ENCODE measurements at regions not wholly inside any gene's neighbourhood (a gene's known extent, or its start where the extent isn't known, plus 50 kb on each side); places are given as distances from the start of the nearest gene placed in this dataset.
"Not testable (repeated sequence)": the region's sequence is repeated elsewhere in the genome, so short reads cannot be mapped to it uniquely, and the experiment has no call there.

- no peak for DNase-seq
Observed at GRCh38 chr16:52386694-52387093, 160.2 kb downstream of the TOX3 start.

GRCh38 chr16:52384378-52384777, 162.6 kb downstream of the TOX3 start:
- DNase-seq = no peak

- peak; percentile 15 to 38 for DNase-seq
Observed at GRCh38 chr16:52383640-52384292, 163.2 kb downstream of the TOX3 start.

- DNase-seq = no peak
Observed at GRCh38 chr16:52383119-52383518, 163.8 kb downstream of the TOX3 start.

GRCh38 chr16:52379551-52379950, 167.4 kb downstream of the TOX3 start:
- DNase-seq = no peak

- DNase-seq = no peak
Observed at GRCh38 chr16:52376676-52377280, 170.2 kb downstream of the TOX3 start.

GRCh38 chr16:52372313-52372712, 174.6 kb downstream of the TOX3 start:
- no peak for DNase-seq

GRCh38 chr16:52368859-52369258, 178.1 kb downstream of the TOX3 start:
- DNase-seq = no peak

GRCh38 chr16:52367821-52368220, 179.1 kb downstream of the TOX3 start:
- DNase-seq = no peak

GRCh38 chr16:52366983-52367382, 180.0 kb downstream of the TOX3 start:
- DNase-seq = no peak

GRCh38 chr16:52364500-52364899, 182.4 kb downstream of the TOX3 start:
- no peak for DNase-seq

GRCh38 chr16:52363082-52363481, 183.9 kb downstream of the TOX3 start:
- no peak for DNase-seq

GRCh38 chr16:52357711-52358110, 189.2 kb downstream of the TOX3 start:
- no peak for DNase-seq

GRCh38 chr16:52353249-52353648, 193.7 kb downstream of the TOX3 start:
- DNase-seq = no peak

GRCh38 chr16:52351451-52351850, 195.5 kb downstream of the TOX3 start:
- peak in 1 of 2 experiments; percentile 47 for DNase-seq

- DNase-seq = peak in 1 of 2 experiments; percentile 22
Observed at GRCh38 chr16:52350031-52350642, 196.8 kb downstream of the TOX3 start.

- no peak for DNase-seq
Observed at GRCh38 chr16:52346709-52347108, 200.2 kb downstream of the TOX3 start.

- DNase-seq = not testable (repeated sequence)
Observed at GRCh38 chr16:52333673-52334072, 213.3 kb downstream of the TOX3 start.

GRCh38 chr16:52320930-52321439, 226.0 kb downstream of the TOX3 start:
- no peak for DNase-seq

- DNase-seq = peak in 1 of 2 experiments; percentile 3
Observed at GRCh38 chr16:52318302-52319009, 228.5 kb downstream of the TOX3 start.

- no peak for DNase-seq
Observed at GRCh38 chr16:52316241-52316640, 230.7 kb downstream of the TOX3 start.

- DNase-seq = peak; percentile 24 to 79
Observed at GRCh38 chr16:52312716-52313115, 234.2 kb downstream of the TOX3 start.
